ENCODE measurements at regions not wholly inside any gene's neighbourhood (a gene's known extent, or its start where the extent isn't known, plus 50 kb on each side); places are given as distances from the start of the nearest gene placed in this dataset.

DNA sequence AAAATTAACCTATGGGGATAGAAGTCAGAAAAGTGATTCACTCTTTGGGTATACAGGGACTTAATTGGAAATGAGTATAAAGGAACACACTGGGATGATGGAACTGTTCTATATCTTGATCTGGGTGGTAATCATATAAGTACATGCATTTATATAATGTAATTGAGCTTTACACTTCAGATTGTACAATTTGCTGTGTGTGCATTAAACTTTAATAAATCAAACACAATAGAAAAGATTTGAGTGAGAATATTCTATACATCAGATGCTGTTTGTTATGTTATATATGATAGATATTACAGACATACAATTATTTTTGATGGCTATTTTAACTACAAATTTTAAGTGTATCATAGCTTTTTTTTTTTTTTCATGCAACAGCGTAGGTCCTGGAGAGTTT is 860.2 kb upstream of the ARPP21 start:
- no peak for DNase-seq (ENCODE audit: low read depth, low spot score)

DNA sequence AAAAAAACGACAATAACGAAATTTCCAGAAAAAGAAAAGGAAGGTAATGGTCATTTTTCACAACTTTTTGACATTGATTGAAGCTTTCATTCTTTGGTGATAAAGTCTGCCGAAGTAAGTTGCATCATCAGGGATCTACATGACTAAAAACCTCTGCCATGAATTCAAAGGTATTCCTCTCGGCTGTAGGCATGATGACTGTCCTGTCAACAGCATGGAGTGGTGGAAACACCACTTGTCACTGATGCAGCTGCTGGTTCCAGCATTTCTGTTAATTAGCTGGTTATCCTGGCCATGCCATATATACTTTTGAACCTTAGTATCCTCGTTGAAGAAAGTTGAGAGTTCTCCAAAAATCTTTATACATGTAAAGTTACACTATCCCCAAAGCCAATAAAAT is 859.0 kb upstream of the ARPP21 start:
- DNase-seq (ENCODE audit: low read depth, low spot score) = no peak

DNA sequence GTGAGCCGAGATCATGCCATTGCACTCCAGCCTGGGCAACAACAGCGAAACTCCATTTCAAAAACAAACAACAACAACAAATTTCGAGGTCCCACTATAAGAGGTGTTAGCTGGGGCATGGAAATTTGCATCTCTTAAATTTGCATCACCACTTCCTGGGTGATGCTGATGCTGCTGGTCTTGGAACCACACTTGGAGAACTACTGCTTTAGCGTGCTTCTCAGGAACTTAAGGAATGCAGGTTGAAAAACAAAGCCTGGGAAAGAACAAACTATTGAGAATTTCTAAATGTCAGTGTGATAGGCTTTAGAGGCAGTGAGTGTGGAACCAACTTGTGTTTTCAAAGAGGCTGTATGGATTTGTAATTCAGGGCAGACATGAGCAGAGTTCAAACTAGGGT is 858.4 kb upstream of the ARPP21 start:
- DNase-seq (ENCODE audit: low read depth, low spot score) = no peak

DNA sequence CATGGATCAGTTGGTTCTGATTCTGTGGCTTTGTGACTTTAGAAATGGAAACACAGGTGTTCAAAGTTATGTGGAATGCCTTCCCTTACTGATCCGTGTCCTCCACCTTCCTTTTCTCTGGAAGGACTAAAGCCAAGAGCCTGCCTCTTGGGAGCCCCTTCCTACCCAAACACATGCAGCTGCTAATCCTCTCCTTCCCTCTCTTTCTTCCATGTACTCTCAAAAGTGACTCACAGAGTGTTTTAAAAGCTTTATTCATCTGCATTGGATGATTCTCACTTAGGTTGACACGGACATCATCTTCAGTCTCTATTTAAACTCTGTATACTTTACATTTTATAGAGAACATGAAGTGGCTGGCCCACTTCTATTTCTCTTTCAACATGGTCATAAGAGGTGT is 856.5 kb upstream of the ARPP21 start:
- no peak for DNase-seq (ENCODE audit: low read depth, low spot score)

DNA sequence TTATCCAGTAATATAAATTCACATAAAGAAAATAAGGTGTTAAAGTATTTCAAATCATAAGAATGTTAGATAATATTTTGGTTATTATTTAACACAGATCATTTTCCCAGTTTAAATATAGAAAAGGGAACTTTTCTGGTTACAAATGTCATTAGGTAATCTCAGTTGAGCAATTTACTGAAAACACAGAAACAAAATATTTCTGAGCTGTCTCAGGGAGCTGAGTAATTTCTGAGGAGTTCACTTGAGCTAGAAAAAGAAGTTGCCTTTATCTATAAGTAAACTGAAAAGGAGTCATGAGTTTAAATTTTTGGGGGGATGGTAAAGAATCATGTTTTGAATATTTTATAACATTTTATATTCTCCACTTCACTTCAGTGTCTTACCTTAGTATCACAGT is 855.4 kb upstream of the ARPP21 start:
- DNase-seq (ENCODE audit: low read depth, low spot score) = no peak

DNA sequence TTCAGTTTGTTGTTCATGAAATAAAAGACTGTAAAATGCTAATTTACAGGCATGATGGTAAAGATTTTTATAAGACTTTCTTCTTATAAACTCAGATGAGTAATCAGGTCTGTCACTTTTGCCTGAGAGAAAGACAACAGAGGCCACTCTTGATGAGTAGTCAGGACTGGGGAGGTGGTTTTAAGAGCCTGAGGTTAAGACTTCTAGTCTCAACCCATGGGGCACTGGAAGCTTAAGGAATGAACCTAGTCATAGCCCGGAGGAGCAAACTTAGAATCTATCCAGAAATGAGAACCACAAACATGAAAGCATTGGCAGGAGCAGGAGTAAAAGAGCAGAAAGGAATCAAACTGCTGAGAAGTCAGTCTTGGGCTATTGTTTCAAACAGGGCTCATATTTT is 846.3 kb upstream of the ARPP21 start:
- DNase-seq (ENCODE audit: low read depth, low spot score) = no peak

DNA sequence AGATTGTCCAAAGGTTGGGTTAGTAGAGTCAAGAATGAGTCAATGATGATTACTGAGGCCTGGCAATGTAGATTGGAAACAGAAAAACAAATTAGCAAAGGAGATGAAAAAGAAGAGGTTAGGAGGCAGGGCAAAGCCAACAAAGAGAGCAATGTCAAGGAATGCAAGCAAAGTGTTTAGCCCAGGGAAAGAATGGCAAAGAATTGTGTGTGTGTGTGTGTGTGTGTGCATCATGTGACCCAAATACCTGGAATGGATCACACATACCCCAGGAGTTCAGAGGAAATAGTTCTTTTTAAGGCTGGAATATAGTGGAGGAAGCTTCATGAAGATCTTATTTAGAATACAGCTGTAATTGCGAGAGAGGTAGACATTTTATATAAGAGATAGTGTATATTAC is 831.7 kb upstream of the ARPP21 start:
- no peak for DNase-seq (ENCODE audit: low read depth, low spot score)

DNA sequence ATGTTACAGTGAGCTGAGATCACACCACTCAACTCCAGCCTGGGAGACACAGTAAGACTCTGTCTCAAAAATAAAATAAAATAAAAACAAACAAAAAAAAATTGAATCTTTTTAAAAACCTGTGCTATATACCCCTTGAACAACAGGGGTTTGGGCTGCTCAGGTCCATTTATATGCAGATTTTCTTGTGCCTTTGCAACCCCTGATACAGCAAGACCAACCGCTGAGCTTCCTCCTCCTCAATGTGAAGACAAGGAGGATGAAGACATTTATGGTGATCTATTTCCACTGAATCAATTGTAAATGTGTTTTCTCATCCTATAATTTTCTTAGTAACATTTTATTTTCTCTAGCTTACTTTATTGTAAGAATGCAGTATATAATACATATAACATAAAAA is 831.0 kb upstream of the ARPP21 start:
- DNase-seq (ENCODE audit: low read depth, low spot score) = no peak

DNA sequence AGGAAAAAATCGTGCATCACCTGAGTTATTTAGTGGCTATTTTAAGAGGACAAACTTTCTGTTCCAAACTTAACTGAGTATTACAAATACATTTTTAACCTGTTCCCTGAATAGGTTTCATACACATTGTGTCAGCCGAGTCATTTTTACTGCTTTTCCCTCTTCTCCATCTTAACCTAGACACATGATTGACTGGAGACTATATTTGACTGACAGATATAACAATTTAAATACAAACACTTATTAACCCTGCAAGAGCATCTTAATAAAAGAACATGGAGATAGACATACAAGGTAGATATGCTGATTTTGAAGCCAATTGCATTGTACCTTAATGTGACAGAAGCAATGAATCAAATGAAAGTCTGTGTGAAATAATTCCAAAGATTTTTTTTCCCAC is 810.5 kb upstream of the ARPP21 start:
- DNase-seq (ENCODE audit: low read depth, low spot score) = no peak

DNA sequence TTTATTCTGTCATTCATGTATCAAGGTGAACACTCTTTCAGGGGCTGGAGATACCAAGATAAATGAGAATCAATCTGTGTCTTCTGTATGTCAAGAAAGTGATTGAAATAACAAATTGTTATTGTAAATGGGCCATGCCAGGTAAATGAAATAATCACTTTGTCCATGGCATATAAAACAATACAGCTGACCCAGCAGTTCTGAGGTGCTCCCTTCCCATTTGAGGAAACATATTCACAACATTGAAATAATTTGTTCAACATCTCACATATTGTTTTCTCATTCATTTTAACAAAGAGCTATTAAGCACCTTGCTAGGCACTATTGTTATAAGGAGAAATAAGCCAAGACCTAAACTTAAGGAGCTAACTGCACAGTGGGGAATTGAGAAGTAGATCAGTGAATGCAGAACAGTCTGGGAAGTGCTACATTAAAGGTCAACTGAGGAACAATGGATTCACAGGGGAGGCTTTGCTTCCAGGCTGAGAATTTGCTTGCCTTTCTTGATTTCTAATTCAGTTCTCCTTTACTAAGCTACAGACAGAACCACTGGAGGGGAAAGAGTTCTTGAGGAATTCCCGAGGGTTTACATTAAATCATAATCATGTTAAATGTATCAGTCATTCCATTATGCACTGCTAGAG is 806.3 kb upstream of the ARPP21 start:
- no peak for DNase-seq (ENCODE audit: low read depth, low spot score)

DNA sequence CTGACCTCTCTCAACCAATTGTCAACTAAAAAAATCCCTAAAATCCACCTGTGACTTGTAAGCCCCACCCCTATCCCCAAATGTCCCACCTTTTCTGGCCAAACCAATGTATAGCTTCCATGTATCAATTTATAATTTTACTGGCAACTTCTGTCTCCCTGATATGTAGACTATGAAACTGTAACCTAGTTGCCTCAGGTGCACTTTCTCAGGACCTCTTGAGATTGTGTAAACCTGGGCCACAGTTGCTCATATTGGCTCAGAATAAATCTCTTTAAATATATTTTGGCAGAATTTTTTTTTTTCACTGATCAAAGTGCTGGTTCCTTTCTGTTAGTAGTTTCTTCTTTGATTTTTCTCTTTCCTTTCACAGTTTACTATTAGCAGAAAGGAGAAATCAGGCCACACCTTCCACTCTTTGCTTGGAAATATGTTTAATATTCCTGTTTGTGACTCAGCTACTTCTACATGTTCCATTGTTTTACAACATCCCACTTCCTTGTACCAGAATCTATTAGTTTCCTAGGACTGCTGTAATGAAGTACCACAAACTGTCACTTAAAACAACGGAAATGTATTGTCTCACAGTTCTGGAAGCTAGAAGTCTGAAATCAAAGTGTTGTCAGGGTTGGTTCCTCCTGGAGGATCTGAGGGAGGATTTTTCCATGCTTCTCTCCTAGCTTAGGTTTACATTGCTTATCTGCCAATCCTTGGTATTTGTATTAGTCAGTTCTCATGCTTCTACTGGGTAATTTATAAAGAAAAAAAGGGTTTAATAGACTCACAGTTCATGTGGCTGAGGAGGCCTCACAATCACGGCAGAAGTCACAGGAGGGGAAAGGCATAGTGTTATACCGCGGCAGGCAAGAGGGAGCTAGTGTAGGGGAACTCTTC is 801.2 kb upstream of the ARPP21 start:
- no peak for DNase-seq (ENCODE audit: low read depth, low spot score)

DNA sequence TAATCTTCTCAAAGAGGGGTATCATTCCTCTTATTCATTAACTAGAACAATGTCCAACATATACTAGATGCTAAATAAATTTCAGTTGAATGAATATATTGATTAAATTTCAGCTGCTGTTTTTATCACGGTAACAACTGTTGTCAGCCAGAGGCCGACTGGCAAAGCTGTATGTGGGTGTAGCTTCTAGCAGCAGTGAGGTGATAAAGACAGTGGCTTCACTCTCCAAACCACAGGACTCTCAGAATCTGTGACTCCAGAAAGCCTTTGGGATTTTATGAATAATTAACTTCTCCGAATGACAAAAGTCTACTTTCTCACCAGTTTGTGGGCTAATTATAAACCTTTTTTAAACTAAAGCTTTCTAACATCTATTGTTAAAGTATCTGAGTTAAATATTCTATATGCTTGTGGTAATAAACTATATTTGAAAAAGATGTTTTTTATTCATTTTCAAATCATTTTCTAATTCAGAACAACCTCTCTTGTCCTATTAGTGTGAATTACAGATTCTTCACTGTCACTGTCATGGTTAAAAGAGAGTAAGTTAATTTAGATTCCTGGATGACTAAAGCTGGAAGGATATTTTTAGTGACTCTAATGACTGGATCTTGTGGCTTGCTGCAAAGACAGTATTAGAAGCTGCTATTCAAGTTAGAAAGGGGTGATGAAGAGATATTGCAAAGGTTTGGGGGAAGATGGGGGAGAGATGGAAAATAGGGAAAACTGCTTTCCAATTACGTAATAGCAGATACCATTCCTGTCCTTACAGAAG is 796.4 kb upstream of the ARPP21 start:
- no peak for DNase-seq (ENCODE audit: low read depth, low spot score)

DNA sequence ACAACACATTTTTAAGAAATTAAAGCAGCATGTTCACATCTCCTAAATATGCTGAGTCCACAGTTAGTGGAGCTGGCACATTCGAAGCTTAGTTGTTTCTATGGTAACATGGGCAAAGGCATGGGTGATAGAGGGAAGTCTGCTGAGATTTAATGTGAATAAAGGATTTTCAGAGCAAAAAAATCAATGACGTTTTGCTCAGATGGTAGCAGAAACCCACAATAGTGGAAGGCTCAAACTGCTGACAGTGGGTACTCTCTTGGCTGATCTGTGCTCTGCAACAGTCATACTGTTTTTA is 795.1 kb upstream of the ARPP21 start:
- no peak for DNase-seq (ENCODE audit: low read depth, low spot score)

DNA sequence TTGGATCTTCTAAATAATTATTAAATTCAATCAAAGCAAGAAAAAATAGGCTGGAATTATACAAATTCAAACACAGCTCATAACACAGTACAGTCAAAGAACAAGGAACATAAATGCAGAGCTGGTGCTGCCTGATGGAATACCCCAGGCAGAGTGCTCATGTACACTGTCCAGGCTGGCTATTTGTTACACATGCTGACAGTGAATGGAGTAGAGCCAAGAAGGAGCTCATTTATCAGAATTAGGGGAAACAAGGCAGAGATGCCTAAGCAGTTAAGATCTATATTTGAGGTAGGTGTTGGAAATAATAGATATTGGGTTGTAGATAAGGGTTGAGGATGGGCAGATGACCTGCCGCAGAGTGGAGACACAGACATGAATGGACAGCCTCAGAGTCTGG is 788.2 kb upstream of the ARPP21 start:
- DNase-seq (ENCODE audit: low read depth, low spot score) = no peak

DNA sequence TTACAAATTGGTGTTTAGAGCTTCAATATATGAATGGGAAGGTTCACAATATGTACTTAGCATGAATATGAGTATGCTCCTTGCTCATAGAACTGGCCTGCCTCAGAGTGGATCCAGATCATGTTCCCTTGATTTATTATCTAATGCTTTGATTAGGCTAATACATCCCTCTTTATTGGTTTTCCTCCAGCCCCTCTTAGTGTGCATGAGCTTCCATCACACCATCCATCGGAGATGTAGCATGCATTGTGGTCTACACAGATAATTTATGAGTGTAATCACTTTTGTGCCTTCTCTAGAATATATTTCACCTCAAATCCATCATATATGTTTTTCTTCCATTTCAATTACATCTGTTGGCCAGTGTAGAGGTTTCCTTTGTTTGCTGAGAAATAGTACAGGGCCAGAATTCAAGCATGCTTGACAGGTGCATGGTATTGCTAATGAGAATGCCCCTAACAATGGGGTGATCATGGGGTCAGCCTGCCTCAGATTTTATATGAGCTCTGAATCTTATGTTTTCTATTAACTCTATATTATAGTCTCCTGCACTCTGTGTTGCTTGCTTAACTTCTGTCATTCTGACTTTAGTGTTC is 786.4 kb upstream of the ARPP21 start:
- DNase-seq (ENCODE audit: low read depth, low spot score) = no peak

DNA sequence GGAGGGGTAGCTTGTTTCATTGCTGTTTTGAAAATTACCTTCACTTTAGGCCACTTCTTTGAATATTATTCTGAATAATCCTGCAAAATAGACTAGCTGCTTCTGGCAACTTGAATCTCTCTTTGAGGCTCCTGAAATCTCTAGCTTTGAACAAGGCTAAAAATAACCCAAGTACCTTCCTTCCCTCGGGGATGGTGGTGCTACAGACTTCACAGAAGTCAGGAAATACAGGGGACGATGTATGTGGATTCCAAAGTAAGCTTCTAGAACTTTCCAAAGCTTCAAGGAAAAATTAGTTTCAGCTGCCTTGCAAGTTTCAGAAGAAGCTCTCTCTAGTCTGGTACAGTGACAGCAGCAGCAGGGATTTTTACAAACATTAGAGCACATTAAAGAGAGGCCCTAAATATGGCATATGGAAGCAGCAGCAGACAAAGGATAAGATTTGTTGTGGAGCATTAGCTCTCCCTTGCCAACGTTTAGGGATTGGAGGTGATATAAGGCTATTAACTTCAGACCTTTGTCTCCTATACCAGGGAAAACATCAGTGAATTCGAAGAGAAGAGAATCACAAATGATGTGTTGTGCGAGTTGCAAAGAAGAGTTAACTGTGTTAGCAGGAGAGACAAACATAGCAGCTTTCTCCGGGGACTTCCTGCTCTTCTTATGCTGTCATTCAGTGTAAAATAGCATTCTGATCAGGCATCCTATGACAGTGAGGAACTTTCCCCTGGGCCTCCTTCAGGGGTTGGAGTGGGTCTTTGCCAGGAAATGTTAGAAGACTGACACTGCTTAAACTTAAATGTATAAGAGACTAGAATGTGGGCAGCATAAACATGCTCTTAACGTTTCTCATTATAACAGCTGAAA is 783.0 kb upstream of the ARPP21 start:
- DNase-seq (ENCODE audit: low read depth, low spot score) = no peak

DNA sequence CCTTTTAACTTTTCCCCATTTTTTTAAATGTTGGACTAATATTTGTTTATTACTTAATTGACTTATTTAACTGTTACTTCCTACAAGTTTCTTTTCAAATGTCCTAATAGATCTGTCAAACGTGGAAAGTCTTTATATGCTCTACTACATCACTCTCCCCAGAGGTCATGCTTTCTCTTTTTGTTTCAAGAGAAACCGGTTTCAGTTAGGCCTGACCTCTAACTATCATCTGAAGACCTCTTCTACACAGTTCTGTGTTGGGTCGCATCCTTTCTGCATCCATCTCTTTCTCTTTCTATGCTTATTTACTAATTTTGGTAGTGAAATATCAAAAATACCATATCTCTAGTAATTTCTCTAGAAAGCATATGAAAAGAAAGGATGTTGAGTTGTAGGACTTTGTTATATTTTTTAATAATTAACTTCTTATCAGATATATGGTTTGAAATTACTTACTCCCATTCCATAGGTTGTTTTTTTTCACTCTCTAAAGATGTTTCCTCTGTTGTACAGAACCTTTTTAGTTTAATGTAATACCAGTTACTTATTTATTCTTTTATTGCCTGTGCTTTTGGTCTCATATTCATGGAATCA is 781.2 kb upstream of the ARPP21 start:
- no peak for DNase-seq (ENCODE audit: low read depth, low spot score)

DNA sequence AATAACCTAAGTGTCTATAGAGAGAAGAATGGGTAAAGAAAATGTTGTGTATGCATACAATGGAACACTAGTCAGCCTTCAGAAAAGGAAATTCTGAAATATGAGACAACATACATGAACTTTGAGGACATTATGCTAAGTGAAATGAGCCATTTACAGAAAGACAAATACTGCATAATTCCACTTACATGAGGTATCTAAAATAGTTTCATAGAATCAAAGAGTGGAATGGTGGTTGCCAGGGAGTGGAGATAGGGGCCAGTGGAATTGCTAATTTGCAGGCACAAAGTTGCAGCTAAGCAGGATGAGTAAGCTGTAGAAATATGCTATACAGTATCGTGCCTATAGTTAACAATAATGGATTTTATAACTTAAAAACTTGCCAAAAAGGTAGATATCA is 779.6 kb upstream of the ARPP21 start:
- no peak for DNase-seq (ENCODE audit: low read depth, low spot score)

DNA sequence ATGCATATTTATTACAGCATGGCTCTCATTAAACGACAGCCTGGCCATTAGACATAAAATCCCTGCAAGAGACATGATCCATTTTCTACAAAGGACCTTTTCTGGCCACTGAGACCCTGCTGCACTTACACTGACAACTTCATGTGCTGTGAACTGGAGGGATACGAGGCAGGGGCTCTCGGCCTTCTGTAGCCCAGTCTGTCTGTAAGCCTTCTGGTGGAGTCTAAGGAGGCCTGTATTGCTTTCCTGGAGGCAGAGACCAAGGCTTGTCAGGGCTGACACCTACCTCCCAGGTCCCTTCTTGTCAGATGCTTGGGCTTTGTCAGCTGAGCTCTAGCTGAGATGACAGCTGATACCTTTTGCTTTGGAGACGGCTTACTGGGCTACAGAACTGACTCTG is 776.9 kb upstream of the ARPP21 start:
- no peak for DNase-seq (ENCODE audit: low read depth, low spot score)

DNA sequence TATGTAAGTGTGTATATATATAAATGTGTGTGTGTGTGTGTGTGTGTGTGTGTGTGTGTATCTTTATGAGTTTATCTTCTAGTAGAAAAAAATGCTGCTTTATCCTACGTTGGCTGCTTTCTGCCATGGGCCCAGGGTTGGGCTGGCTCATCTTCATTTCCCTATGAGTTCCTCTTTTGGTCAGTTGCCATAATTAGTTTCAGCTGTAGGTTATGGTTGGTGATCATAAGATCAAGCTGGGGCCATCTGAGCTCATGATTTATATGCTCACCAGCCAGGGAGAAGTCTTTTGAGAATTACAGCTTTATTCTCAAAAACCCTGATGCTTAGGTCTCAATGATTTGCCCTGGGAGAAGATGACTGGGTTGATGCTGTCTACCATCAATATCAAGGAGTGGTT is 775.8 kb upstream of the ARPP21 start:
- DNase-seq (ENCODE audit: low read depth, low spot score) = no peak

DNA sequence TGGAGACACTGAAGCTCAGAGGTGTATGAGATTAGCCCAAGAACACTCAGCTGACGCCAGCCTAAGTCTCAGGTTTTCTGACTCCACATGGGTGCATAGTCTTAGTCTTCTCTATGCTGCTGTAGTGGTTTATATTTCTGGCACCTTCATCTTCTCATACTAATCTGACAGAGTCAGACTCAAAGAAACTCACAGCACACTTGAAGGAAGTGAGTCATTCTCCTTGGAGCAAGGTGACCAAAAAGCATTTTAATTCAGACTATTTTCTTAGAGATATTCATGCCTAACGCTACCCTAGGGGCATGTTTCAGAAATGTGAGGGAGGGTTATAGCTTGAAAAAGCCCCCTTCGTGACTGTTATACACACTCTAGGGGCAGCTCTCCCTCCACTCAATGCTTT is 775.3 kb upstream of the ARPP21 start:
- no peak for DNase-seq (ENCODE audit: low read depth, low spot score)

Measured in smooth muscle cell of the brain vasculature (primary cell).